ENCODE measurements at regions not wholly inside any gene's neighbourhood (a gene's known extent, or its start where the extent isn't known, plus 50 kb on each side); places are given as distances from the start of the nearest gene placed in this dataset.

GRCh38 chr18:59820663-59821062 lies 79.1 kb upstream of the PMAIP1 start:
- Histone ChIP-seq H3K4me1 (no peaks in the 10 kb centered on the region), H3K36me3 (no peaks in the 10 kb centered on the region), H3K4me3 (no peak overlapping the region), H3K27me3 (peaks cover 0 to 14% (median 0%) of the 10 kb centered on the region in 7 donors), H3K27ac (no peak overlapping the region), H3K9me3 (no peaks in the 10 kb centered on the region)
- 51 to 53% methylated on average over 2 of the region's 2 CpGs for WGBS, 2 donors
- intact Hi-C loops (cut with DNase I) = loop anchor here in 9 of 10 donors (5.0 to 10.0 kb wide), 7 partner anchors 118 to 513 kb away; no protein-coding TSS in a partner anchor
- no peak for TF ChIP-seq CTCF (IDR thresholded peaks at IDR 0.05)
- ATAC-seq (no peak), DNase-seq (no peak)

- Histone ChIP-seq H3K27me3 (peaks cover 0 to 14% (median 0%) of the 10 kb centered on the region in 7 donors), H3K4me1 (no peaks in the 10 kb centered on the region), H3K36me3 (no peaks in the 10 kb centered on the region), H3K27ac (no peak overlapping the region), H3K4me3 (no peak overlapping the region), H3K9me3 (no peaks in the 10 kb centered on the region)
- no peak for TF ChIP-seq CTCF (IDR thresholded peaks at IDR 0.05)
- ATAC-seq (no peak), DNase-seq (no peak)
- WGBS, 2 donors = 79 to 80% methylated on average over 5 of the region's 5 CpGs
- intact Hi-C loops (cut with DNase I) = loop anchor here in 1 of 10 donors (10.0 kb wide), 1 partner anchor 184 kb away; no protein-coding TSS in a partner anchor
Observed at GRCh38 chr18:59818769-59819168, 81.0 kb upstream of the PMAIP1 start.

GRCh38 chr18:59814891-59815290 lies 84.9 kb upstream of the PMAIP1 start:
- no peak for DNase-seq
- Histone ChIP-seq H3K9me3 (no peaks in the 10 kb centered on the region), H3K27me3 (peaks cover 0 to 17% (median 0%) of the 10 kb centered on the region in 7 donors), H3K27ac (no peak overlapping the region), H3K36me3 (no peaks in the 10 kb centered on the region), H3K4me1 (no peaks in the 10 kb centered on the region), H3K4me3 (no peak overlapping the region)
- intact Hi-C loops (cut with DNase I) = loop anchor here in 1 of 10 donors (10.0 kb wide), 1 partner anchor 180 kb away; no protein-coding TSS in a partner anchor
- no peak for ATAC-seq
- 68 to 82% methylated on average over 7 of the region's 7 CpGs for WGBS, 2 donors
- TF ChIP-seq CTCF (IDR thresholded peaks at IDR 0.05) = no peak

GRCh38 chr18:59813942-59814341 lies 85.9 kb upstream of the PMAIP1 start:
- H3K4me1 ChIP-seq = no peaks in the 10 kb centered on the region
- H3K36me3 ChIP-seq = no peaks in the 10 kb centered on the region
- no peak for TF ChIP-seq CTCF (IDR thresholded peaks at IDR 0.05)
- no peak overlapping the region for H3K4me3 ChIP-seq
- WGBS, 2 donors = 23 to 39% methylated on average over 1 of the region's 1 CpG
- H3K9me3 ChIP-seq = no peaks in the 10 kb centered on the region
- no peak overlapping the region for H3K27ac ChIP-seq
- H3K27me3 ChIP-seq = peaks cover 0 to 17% (median 0%) of the 10 kb centered on the region in 7 donors
- ATAC-seq (no peak), DNase-seq (no peak)
- intact Hi-C loops (cut with DNase I) = loop anchor here in 1 of 10 donors (10.0 kb wide), 1 partner anchor 179 kb away; no protein-coding TSS in a partner anchor

Data from heart right ventricle (tissue), 16 donors.